Adrenal gland (tissue), 9 donors: ENCODE measurements at regions not wholly inside any gene's neighbourhood (a gene's known extent, or its start where the extent isn't known, plus 50 kb on each side); places are given as distances from the start of the nearest gene placed in this dataset.

ENCODE experiments used
- DNase-seq, 7 donors: peaks; one replicate each; pipeline ENCODE4 v3.0.0-alpha.2; 2019 to 2020
- H3K27ac ChIP-seq, 5 donors: fragments of 200-600 bp; sonication (generic) in 4 of 5; 1 replicate in 3 of 5; 2 replicates in 2 of 5; pipeline versions ENCODE4 v1.5.1 to v1.8.0; 2016 to 2020; ENCODE audit warnings: mild to moderate bottlenecking in 1 of 5
- H3K27me3 ChIP-seq: fragments of 200-600 bp; 2 replicates; pipeline ENCODE4 v1.8.0; 2021
- H3K36me3 ChIP-seq, 2 donors: fragments of 200-600 bp; replicated peaks in 1 of 2; 1 replicate in 1 of 2; 2 replicates in 1 of 2; pipeline versions ENCODE4 v1.5.1 to v1.8.0; 2018 to 2022
- H3K4me1 ChIP-seq, 2 donors: fragments of 200-600 bp; replicated peaks in 1 of 2; 1 replicate in 1 of 2; 2 replicates in 1 of 2; pipeline versions ENCODE4 v1.5.1 to v1.8.0; 2018 to 2021
- H3K4me3 ChIP-seq, 4 donors: fragments of 200-600 bp; sonication (generic) in 3 of 4; one replicate each; pipeline ENCODE4 v1.5.1; 2016 to 2018
- H3K9me3 ChIP-seq, 3 donors: fragments of 200-600 bp; sonication (generic) in 1 of 3; replicated peaks in 1 of 3; 1 replicate in 2 of 3; 2 replicates in 1 of 3; pipeline versions ENCODE4 v1.5.1 to v1.8.0; 2016 to 2021
- CTCF ChIP-seq, 6 experiments: fragments of 450-650 bp in 4 of 6; fragments of 200-600 bp in 2 of 6; sonication (generic) in 1 of 6; IDR thresholded peaks; 1 replicate in 5 of 6; 2 replicates in 1 of 6; pipeline versions ENCODE4 v1.5.1 to v1.8.0; 2016 to 2021; ENCODE audit warnings: antibody characterized with exemption in 6 of 6, mild to moderate bottlenecking in 2 of 6, moderate library complexity in 1 of 6
- POLR2A ChIP-seq, 2 donors: fragments of 450-650 bp; IDR thresholded peaks; one replicate each; pipeline ENCODE4 v1.6.1; 2017; ENCODE audit warnings: antibody characterized with exemption in 2 of 2, mild to moderate bottlenecking in 2 of 2, moderate library complexity in 1 of 2
- WGBS, 4 donors: extraction: QIAGEN DNeasy Blood & Tissue Kit in 2 of 4; methylation state at CpG; one replicate each; pipeline versions ENCODE4 v1.1.5 to v1.1.7; 2013 to 2017; 5-methylcytosine and 5-hydroxymethylcytosine counted together
- intact Hi-C, 2 donors: fragments of 100-400 bp; cut with DNase I; formaldehyde crosslinking; loops; one replicate each; pipeline versions ENCODE4 v1.14.1 to v1.15.0; 2022 to 2023
- donor health status: healthy with polysubstance abuse.
- donor health status: Bipolar disorder and iron deficiency.
- donor health status: DM: yes; HTN: yes; CAD: no.
- donor health status: DM: no; HTN: no; CAD: no.
- donor health status: DM: no; HTN: no; CAD: no.

GRCh38 chr2:140158259-140158658, 1378.1 kb upstream of the NXPH2 start:
- Histone ChIP-seq H3K4me3 (no peak overlapping the region), H3K36me3 (no peaks in the 10 kb centered on the region), H3K27me3 (no peaks in the 10 kb centered on the region), H3K4me1 (no peaks in the 10 kb centered on the region), H3K9me3 (no peaks in the 10 kb centered on the region), H3K27ac (no peak overlapping the region)
- TF ChIP-seq CTCF (IDR thresholded peaks at IDR 0.05) (no peak), POLR2A (IDR thresholded peaks at IDR 0.05) (no peak)
- 60 to 78% (median 71%) methylated on average over 2 of the region's 2 CpGs for WGBS, 4 donors
- no peak for DNase-seq
- intact Hi-C loops, result no loop called here

- H3K9me3 ChIP-seq, result no peaks in the 10 kb centered on the region
- DNase-seq, result no peak
- H3K27ac ChIP-seq, result no peak overlapping the region
- no peak for TF ChIP-seq POLR2A (IDR thresholded peaks at IDR 0.05)
- no peak for TF ChIP-seq CTCF (IDR thresholded peaks at IDR 0.05)
- no peaks in the 10 kb centered on the region for H3K27me3 ChIP-seq
- no peaks in the 10 kb centered on the region for H3K4me1 ChIP-seq
- 62 to 65% (median 64%) methylated on average over 5 of the region's 5 CpGs for WGBS, 4 donors
- intact Hi-C loops, result no loop called here
- no peak overlapping the region for H3K4me3 ChIP-seq
- no peaks in the 10 kb centered on the region for H3K36me3 ChIP-seq
Observed at GRCh38 chr2:140157816-140158215, 1377.6 kb upstream of the NXPH2 start.

- intact Hi-C loops, result no loop called here
- 65 to 71% (median 69%) methylated on average over 2 of the region's 2 CpGs for WGBS, 4 donors
- Histone ChIP-seq H3K9me3 (no peaks in the 10 kb centered on the region), H3K27ac (no peak overlapping the region), H3K4me3 (no peak overlapping the region), H3K36me3 (no peaks in the 10 kb centered on the region), H3K27me3 (no peaks in the 10 kb centered on the region), H3K4me1 (no peaks in the 10 kb centered on the region)
- DNase-seq, result no peak
- no peak for TF ChIP-seq POLR2A (IDR thresholded peaks at IDR 0.05)
- TF ChIP-seq CTCF (IDR thresholded peaks at IDR 0.05), result no peak
Observed at GRCh38 chr2:140154706-140155105, 1374.5 kb upstream of the NXPH2 start.

- WGBS, 4 donors, result 81 to 88% (median 85%) methylated on average over 4 to 5 of the region's 5 CpGs
- Histone ChIP-seq H3K27me3 (no peaks in the 10 kb centered on the region), H3K9me3 (no peaks in the 10 kb centered on the region), H3K4me1 (no peaks in the 10 kb centered on the region), H3K4me3 (no peak overlapping the region), H3K27ac (no peak overlapping the region), H3K36me3 (no peaks in the 10 kb centered on the region)
- intact Hi-C loops, result no loop called here
- no peak for DNase-seq
- no peak for TF ChIP-seq CTCF (IDR thresholded peaks at IDR 0.05)
- TF ChIP-seq POLR2A (IDR thresholded peaks at IDR 0.05), result no peak
Observed at GRCh38 chr2:140154271-140154670, 1374.1 kb upstream of the NXPH2 start.
